ENCODE measurements at regions not wholly inside any gene's neighbourhood (a gene's known extent, or its start where the extent isn't known, plus 50 kb on each side); places are given as distances from the start of the nearest gene placed in this dataset.

GRCh38 chr9:31359071-31359470 is 1025.4 kb upstream of the ACO1 start:
- DNase-seq, result no peak
- Histone ChIP-seq H3K4me1 (no peaks in the 10 kb centered on the region), H3K36me3 (no peaks in the 10 kb centered on the region), H3K27ac (no peak overlapping the region), H3K4me3 (replicated peaks in 1 of 3) (no peak overlapping the region), H3K9me3 (no peaks in the 10 kb centered on the region), H3K27me3 (no peaks in the 10 kb centered on the region)
- intact Hi-C loops (cut with DNase I), result no loop called here
- TF ChIP-seq, protein P1, sequence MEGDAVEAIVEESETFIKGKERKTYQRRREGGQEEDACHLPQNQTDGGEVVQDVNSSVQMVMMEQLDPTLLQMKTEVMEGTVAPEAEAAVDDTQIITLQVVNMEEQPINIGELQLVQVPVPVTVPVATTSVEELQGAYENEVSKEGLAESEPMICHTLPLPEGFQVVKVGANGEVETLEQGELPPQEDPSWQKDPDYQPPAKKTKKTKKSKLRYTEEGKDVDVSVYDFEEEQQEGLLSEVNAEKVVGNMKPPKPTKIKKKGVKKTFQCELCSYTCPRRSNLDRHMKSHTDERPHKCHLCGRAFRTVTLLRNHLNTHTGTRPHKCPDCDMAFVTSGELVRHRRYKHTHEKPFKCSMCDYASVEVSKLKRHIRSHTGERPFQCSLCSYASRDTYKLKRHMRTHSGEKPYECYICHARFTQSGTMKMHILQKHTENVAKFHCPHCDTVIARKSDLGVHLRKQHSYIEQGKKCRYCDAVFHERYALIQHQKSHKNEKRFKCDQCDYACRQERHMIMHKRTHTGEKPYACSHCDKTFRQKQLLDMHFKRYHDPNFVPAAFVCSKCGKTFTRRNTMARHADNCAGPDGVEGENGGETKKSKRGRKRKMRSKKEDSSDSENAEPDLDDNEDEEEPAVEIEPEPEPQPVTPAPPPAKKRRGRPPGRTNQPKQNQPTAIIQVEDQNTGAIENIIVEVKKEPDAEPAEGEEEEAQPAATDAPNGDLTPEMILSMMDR (IDR thresholded peaks at IDR 0.05), result no peak
- TF ChIP-seq POLR2A (IDR thresholded peaks at IDR 0.05), result no peak

DNA sequence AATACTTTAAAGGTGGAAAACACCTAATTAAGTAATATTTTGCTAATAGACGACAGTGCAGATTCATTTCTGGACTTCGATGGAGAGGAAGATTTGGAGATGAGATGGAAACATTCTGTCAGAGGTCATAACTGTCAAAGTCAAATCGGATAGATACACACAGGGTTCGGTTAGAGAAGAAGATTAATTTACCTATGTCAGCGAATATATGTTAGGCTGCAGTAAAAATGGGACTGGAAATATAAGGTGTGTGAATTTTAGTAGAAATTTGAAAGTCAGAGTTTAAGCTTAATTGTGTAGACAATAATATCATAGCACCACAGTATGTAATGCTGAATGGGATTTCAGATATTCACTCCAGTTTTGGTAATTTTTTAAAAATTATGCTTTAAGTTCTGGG is 1020.3 kb upstream of the ACO1 start:
- Histone ChIP-seq H3K4me3 (replicated peaks in 1 of 3) (no peak overlapping the region), H3K4me1 (no peaks in the 10 kb centered on the region), H3K27me3 (no peaks in the 10 kb centered on the region), H3K9me3 (no peaks in the 10 kb centered on the region), H3K36me3 (no peaks in the 10 kb centered on the region), H3K27ac (no peak overlapping the region)
- DNase-seq, result no peak
- WGBS, 2 donors, result 86 to 92% methylated on average over 5 of the region's 5 CpGs
- no peak for TF ChIP-seq POLR2A (IDR thresholded peaks at IDR 0.05)
- TF ChIP-seq, protein P1 (IDR thresholded peaks at IDR 0.05), result no peak
- intact Hi-C loops (cut with DNase I), result no loop called here

- no peaks in the 10 kb centered on the region for H3K27me3 ChIP-seq
- TF ChIP-seq, protein P1 (IDR thresholded peaks at IDR 0.05), result no peak
- no peak for TF ChIP-seq POLR2A (IDR thresholded peaks at IDR 0.05)
- no peaks in the 10 kb centered on the region for H3K36me3 ChIP-seq
- WGBS, 2 donors, result 92 to 95% methylated on average over 7 of the region's 7 CpGs
- H3K4me1 ChIP-seq, result no peaks in the 10 kb centered on the region
- H3K9me3 ChIP-seq, result no peaks in the 10 kb centered on the region
- no peak overlapping the region for H3K27ac ChIP-seq
- intact Hi-C loops (cut with DNase I), result no loop called here
- H3K4me3 ChIP-seq (replicated peaks in 1 of 3), result no peak overlapping the region
- DNase-seq, result no peak
Measured at GRCh38 chr9:31372799-31373587, 1011.5 kb upstream of the ACO1 start.

GRCh38 chr9:31377358-31377757 is 1007.1 kb upstream of the ACO1 start:
- no peak overlapping the region for H3K4me3 ChIP-seq (replicated peaks in 1 of 3)
- no peak overlapping the region for H3K27ac ChIP-seq
- no peaks in the 10 kb centered on the region for H3K4me1 ChIP-seq
- no peak for TF ChIP-seq POLR2A (IDR thresholded peaks at IDR 0.05)
- TF ChIP-seq, protein P1 (IDR thresholded peaks at IDR 0.05), result no peak
- no peaks in the 10 kb centered on the region for H3K36me3 ChIP-seq
- no peaks in the 10 kb centered on the region for H3K9me3 ChIP-seq
- WGBS, 2 donors, result 92 to 93% methylated on average over 4 of the region's 4 CpGs
- no peaks in the 10 kb centered on the region for H3K27me3 ChIP-seq
- intact Hi-C loops (cut with DNase I), result no loop called here
- DNase-seq, result no peak

DNA sequence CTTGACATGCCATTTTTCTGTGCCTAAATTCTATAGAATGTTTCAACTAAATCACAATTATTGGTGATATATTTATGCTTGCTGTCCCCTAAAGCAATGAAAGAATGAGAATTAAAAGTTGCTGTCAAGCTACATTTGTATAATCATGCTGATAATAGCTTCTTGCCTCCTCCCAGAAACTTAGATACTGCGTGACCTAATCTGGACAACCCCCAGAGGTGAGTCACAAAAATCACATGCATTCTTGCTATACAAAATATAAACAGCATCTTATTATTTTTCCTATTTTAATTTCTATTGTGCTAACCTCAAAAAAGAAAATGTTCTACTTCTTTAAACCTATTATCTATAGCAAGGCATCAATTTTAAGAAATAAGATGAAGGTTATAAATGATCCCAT is 995.8 kb upstream of the ACO1 start:
- intact Hi-C loops (cut with DNase I), result no loop called here
- 88 to 91% methylated on average over 1 of the region's 1 CpG for WGBS, 2 donors
- Histone ChIP-seq H3K9me3 (no peaks in the 10 kb centered on the region), H3K27me3 (no peaks in the 10 kb centered on the region), H3K27ac (no peak overlapping the region), H3K36me3 (no peaks in the 10 kb centered on the region), H3K4me3 (replicated peaks in 1 of 3) (no peak overlapping the region), H3K4me1 (no peaks in the 10 kb centered on the region)
- TF ChIP-seq, protein P1 (IDR thresholded peaks at IDR 0.05), result no peak
- DNase-seq, result no peak

Measured in thyroid gland (tissue), 4 donors.